GM18951 (cell line): ENCODE measurements at regions not wholly inside any gene's neighbourhood (a gene's known extent, or its start where the extent isn't known, plus 50 kb on each side); places are given as distances from the start of the nearest gene placed in this dataset.

Experiments
- POLR2A ChIP-seq: IDR thresholded peaks from 4 replicates; pipeline ENCODE4 v1.6.1; 2011; ENCODE audit warnings: mild to moderate bottlenecking; ENCODE audit not compliant: insufficient read length, insufficient read depth; ENCODE audit errors: extremely low read depth
- in situ Hi-C: fragments of 300-500 bp; cut with MboI; formaldehyde crosslinking; loops from one replicate; pipeline ENCODE4 v1.12.0; 2022; ENCODE audit warnings: low sequenced_read_pairs, mixed read lengths, inconsistent platforms; ENCODE audit not compliant: unreplicated experiment

- no peak for TF ChIP-seq POLR2A
- in situ Hi-C loops = no loop called here
Measured at GRCh38 chr14:22479132-22479531, 109.9 kb downstream of the DAD1 start.

GRCh38 chr14:22478670-22479069 lies 110.4 kb downstream of the DAD1 start:
- in situ Hi-C loops = no loop called here

GRCh38 chr14:22478247-22478646 lies 110.8 kb downstream of the DAD1 start:
- no peak for TF ChIP-seq POLR2A
- in situ Hi-C loops = no loop called here

More at GRCh38 chr14:22478670-22479069, 110.4 kb downstream of the DAD1 start:
- no peak for TF ChIP-seq POLR2A

GRCh38 chr14:22477569-22478194 lies 111.3 kb downstream of the DAD1 start:
- TF ChIP-seq POLR2A = no peak
- in situ Hi-C loops = no loop called here

- in situ Hi-C loops = no loop called here
- TF ChIP-seq POLR2A = no peak
Measured at GRCh38 chr14:22476887-22477286, 112.1 kb downstream of the DAD1 start.

GRCh38 chr14:22476005-22476751 lies 112.8 kb downstream of the DAD1 start:
- TF ChIP-seq POLR2A = no peak
- in situ Hi-C loops = no loop called here

GRCh38 chr14:22475381-22475780 lies 113.6 kb downstream of the DAD1 start:
- in situ Hi-C loops = no loop called here
- TF ChIP-seq POLR2A = no peak

GRCh38 chr14:22474730-22475351 lies 114.2 kb downstream of the DAD1 start:
- in situ Hi-C loops = loop anchor here (5.0 kb wide), 2 partner anchors 47 to 83 kb away; no protein-coding TSS in a partner anchor
- TF ChIP-seq POLR2A = no peak

- TF ChIP-seq POLR2A = no peak
- in situ Hi-C loops = loop anchor here (5.0 kb wide), 2 partner anchors 49 to 81 kb away; no protein-coding TSS in a partner anchor
Measured at GRCh38 chr14:22472935-22473854, 115.8 kb downstream of the DAD1 start.

GRCh38 chr14:22472466-22472865 lies 116.6 kb downstream of the DAD1 start:
- in situ Hi-C loops = loop anchor here (5.0 kb wide), 2 partner anchors 50 to 80 kb away; no protein-coding TSS in a partner anchor

GRCh38 chr14:22471545-22472121 lies 117.4 kb downstream of the DAD1 start:
- no peak for TF ChIP-seq POLR2A
- in situ Hi-C loops = loop anchor here (5.0 kb wide), 2 partner anchors 51 to 79 kb away; no protein-coding TSS in a partner anchor

More at GRCh38 chr14:22472466-22472865, 116.6 kb downstream of the DAD1 start:
- no peak for TF ChIP-seq POLR2A
